ENCODE measurements at regions not wholly inside any gene's neighbourhood (a gene's known extent, or its start where the extent isn't known, plus 50 kb on each side); places are given as distances from the start of the nearest gene placed in this dataset.

DNA sequence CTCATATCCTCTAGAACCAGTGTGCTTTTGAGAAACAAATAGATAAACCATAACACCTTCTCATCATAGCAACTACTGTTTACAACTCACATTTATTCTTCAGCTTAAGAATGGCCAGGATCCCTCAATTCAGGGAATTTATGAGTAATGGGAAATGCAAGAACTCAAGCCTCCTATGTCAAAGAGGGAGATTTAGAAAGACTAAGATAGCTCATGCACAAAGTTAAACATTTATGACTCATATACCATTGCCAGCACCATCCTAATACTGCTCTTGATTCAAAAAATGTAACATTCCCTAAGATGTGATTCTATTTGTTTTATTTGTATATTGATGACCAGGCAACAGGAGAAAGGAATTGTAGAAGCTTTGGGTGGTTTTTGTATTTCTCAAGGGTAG is 172.8 kb downstream of the CYP26B1 start:
- no peaks in the 10 kb centered on the region for H3K9me3 ChIP-seq (ENCODE audit: control insufficient read depth, insufficient read depth, low read length)
- H3K4me3 ChIP-seq (ENCODE audit: low read depth, low read length): no peak overlapping the region
- ChIA-PET CTCF (no interaction called here), POLR2A (no interaction called here)
- no peak for DNase-seq (ENCODE audit: low read depth, low spot score)
- peaks cover 4% of the 10 kb centered on the region for H3K27me3 ChIP-seq (ENCODE audit: control insufficient read depth, insufficient read depth, low read length)
- no peak overlapping the region for H3K27ac ChIP-seq (ENCODE audit: low read depth, low read length)
- TF ChIP-seq, protein P1, sequence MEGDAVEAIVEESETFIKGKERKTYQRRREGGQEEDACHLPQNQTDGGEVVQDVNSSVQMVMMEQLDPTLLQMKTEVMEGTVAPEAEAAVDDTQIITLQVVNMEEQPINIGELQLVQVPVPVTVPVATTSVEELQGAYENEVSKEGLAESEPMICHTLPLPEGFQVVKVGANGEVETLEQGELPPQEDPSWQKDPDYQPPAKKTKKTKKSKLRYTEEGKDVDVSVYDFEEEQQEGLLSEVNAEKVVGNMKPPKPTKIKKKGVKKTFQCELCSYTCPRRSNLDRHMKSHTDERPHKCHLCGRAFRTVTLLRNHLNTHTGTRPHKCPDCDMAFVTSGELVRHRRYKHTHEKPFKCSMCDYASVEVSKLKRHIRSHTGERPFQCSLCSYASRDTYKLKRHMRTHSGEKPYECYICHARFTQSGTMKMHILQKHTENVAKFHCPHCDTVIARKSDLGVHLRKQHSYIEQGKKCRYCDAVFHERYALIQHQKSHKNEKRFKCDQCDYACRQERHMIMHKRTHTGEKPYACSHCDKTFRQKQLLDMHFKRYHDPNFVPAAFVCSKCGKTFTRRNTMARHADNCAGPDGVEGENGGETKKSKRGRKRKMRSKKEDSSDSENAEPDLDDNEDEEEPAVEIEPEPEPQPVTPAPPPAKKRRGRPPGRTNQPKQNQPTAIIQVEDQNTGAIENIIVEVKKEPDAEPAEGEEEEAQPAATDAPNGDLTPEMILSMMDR (IDR thresholded peaks at IDR 0.05; ENCODE audit: low read depth, low read length): no peak

DNA sequence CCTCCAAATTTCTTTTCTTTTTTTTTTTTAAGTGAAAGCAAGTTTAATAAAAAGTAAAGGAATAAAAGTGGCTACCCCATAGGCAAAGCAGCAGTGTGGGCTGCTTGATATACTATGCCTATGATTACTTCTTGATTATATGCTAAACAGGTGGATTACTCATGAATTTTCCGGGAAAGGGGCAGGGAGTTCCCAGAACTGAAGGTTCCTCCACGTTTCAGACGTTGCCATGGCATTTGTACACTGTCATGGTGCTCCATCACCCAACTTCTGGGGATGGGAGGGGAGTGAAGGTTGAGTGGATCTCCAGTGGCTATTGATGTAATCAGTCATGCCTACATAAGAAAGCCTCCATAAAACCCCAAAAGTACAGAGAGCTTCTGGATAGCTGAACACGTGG is 176.2 kb downstream of the CYP26B1 start:
- H3K9me3 ChIP-seq (ENCODE audit: control insufficient read depth, insufficient read depth, low read length): no peaks in the 10 kb centered on the region
- ChIA-PET POLR2A (no interaction called here), CTCF (interaction anchor here (0.5 kb wide), 1 partner anchor 889 kb away, joined by 3 read pairs; no protein-coding TSS in a partner anchor)
- TF ChIP-seq, protein P1 (IDR thresholded peaks at IDR 0.05; ENCODE audit: low read depth, low read length): no peak
- H3K4me3 ChIP-seq (ENCODE audit: low read depth, low read length): no peak overlapping the region
- H3K27ac ChIP-seq (ENCODE audit: low read depth, low read length): no peak overlapping the region
- H3K27me3 ChIP-seq (ENCODE audit: control insufficient read depth, insufficient read depth, low read length): peaks cover 4% of the 10 kb centered on the region
- no peak for DNase-seq (ENCODE audit: low read depth, low spot score)

DNA sequence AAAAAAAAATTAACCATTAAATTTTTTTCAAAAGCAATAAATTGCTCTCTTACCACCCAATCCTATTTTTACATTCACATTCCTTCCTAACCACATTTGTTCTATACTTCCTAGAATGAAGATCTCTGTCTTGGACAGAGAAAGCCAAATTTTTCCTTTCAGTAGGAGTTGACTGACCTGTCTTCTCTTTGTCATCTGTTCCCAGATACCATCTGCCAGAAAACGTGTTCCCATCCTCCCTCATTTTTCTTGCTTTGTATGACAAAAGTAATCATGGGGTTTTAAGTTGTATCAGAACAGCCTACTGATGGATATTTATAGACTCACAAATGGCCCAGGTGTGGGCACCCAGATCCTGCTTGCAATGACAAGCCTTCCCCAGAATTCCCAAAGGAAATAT is 182.1 kb downstream of the CYP26B1 start:
- CTCF ChIA-PET: no interaction called here
- DNase-seq (ENCODE audit: low read depth, low spot score): no peak
- no peak overlapping the region for H3K4me3 ChIP-seq (ENCODE audit: low read depth, low read length)
- no peaks in the 10 kb centered on the region for H3K9me3 ChIP-seq (ENCODE audit: control insufficient read depth, insufficient read depth, low read length)
- H3K27ac ChIP-seq (ENCODE audit: low read depth, low read length): no peak overlapping the region
- TF ChIP-seq, protein P1 (IDR thresholded peaks at IDR 0.05; ENCODE audit: low read depth, low read length): no peak
- POLR2A ChIA-PET: no interaction called here
- peaks cover 7% of the 10 kb centered on the region for H3K27me3 ChIP-seq (ENCODE audit: control insufficient read depth, insufficient read depth, low read length)

DNA sequence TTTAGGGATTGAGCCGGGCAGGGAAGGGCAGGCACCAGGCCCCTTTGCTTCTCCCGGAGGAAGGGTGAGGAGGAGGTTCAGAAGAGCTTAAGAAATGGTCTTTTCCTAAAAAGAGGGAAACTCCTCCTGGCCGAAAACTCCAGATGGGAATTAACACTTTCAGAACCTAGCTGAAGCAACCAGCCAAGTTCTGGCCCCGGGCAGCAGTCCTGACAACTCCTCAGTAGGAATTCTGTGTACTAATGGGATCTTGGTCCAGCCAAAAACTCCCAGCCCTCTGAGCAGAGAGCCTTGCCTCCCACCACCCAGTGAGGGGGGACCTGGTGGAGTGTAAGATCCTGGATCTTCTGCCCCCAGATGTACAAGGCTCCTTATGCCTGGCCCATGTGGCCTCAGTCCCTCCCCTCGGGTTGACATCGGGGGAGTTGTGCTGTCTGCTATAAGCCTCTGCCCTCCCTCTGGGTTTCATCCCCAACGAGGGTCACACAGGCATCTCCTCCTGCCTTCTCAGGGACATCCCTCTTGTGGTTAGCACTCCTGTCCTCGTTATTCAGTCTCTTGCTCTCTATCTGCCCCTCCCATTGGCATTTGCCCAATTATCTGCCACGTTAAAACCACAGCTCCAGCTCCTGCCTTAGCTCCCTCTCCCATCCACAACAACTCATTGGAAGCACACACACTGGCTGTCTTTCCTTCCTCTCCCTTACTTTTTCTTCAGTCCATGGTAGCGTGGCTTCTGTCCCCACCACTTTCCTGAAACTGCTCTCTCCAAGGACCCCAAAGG is 184.6 kb downstream of the CYP26B1 start:
- TF ChIP-seq, protein P1 (IDR thresholded peaks at IDR 0.05; ENCODE audit: low read depth, low read length): no peak
- H3K27me3 ChIP-seq (ENCODE audit: control insufficient read depth, insufficient read depth, low read length): peaks cover 7% of the 10 kb centered on the region
- no peak overlapping the region for H3K27ac ChIP-seq (ENCODE audit: low read depth, low read length)
- DNase-seq (ENCODE audit: low read depth, low spot score): no peak
- ChIA-PET POLR2A (interaction anchor here (0.7 kb wide), 1 partner anchor 12 kb away, joined by 3 read pairs; no protein-coding TSS in a partner anchor), CTCF (interaction anchor here (0.8 kb wide), 1 partner anchor 39 kb away, joined by 4 read pairs; no protein-coding TSS in a partner anchor)
- H3K9me3 ChIP-seq (ENCODE audit: control insufficient read depth, insufficient read depth, low read length): no peaks in the 10 kb centered on the region
- H3K4me3 ChIP-seq (ENCODE audit: low read depth, low read length): no peak overlapping the region

DNA sequence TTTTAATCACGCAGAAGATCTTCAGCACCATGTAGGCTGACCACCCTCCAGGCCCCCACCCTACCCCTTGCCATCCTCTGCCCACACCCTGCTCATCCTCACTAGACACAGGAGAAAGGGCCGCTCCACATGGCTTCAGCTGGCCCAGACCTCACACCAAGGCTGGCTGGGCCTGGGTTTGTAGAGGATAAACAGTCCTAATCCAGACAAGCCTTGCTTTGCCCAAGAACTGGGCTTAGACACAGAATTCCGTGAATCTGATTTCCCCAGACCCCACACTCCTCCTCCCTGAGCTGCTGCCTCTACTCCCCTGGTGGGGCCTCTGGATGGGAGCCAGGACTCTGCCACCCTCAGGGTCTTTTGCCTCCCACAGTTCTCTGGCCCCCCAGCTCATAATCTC is 185.3 kb downstream of the CYP26B1 start:
- no peak for DNase-seq (ENCODE audit: low read depth, low spot score)
- no peak overlapping the region for H3K27ac ChIP-seq (ENCODE audit: low read depth, low read length)
- H3K4me3 ChIP-seq (ENCODE audit: low read depth, low read length): no peak overlapping the region
- ChIA-PET POLR2A (no interaction called here), CTCF (interaction anchor here (0.8 kb wide), 1 partner anchor 38 kb away, joined by 4 read pairs; no protein-coding TSS in a partner anchor)
- H3K9me3 ChIP-seq (ENCODE audit: control insufficient read depth, insufficient read depth, low read length): no peaks in the 10 kb centered on the region
- peaks cover 7% of the 10 kb centered on the region for H3K27me3 ChIP-seq (ENCODE audit: control insufficient read depth, insufficient read depth, low read length)
- TF ChIP-seq, protein P1 (IDR thresholded peaks at IDR 0.05; ENCODE audit: low read depth, low read length): no peak
